VCaP (cell line): ENCODE measurements at regions not wholly inside any gene's neighbourhood (a gene's known extent, or its start where the extent isn't known, plus 50 kb on each side); places are given as distances from the start of the nearest gene placed in this dataset.

Experiments used
- H3K27ac ChIP-seq: fragments of 450-650 bp; 2 replicates; pipeline ENCODE4 v1.5.1; 2017
- TF ChIP-seq, protein P1 (sequence below): fragments of 450-650 bp; conservative IDR thresholded peaks from 2 replicates; pipeline ENCODE4 v1.5.1; 2017; ENCODE audit warnings: mild to moderate bottlenecking, moderate library complexity

GRCh38 chr7:46446151-46446550 is 525.1 kb upstream of the IGFBP3 start:
- TF ChIP-seq, protein P1, sequence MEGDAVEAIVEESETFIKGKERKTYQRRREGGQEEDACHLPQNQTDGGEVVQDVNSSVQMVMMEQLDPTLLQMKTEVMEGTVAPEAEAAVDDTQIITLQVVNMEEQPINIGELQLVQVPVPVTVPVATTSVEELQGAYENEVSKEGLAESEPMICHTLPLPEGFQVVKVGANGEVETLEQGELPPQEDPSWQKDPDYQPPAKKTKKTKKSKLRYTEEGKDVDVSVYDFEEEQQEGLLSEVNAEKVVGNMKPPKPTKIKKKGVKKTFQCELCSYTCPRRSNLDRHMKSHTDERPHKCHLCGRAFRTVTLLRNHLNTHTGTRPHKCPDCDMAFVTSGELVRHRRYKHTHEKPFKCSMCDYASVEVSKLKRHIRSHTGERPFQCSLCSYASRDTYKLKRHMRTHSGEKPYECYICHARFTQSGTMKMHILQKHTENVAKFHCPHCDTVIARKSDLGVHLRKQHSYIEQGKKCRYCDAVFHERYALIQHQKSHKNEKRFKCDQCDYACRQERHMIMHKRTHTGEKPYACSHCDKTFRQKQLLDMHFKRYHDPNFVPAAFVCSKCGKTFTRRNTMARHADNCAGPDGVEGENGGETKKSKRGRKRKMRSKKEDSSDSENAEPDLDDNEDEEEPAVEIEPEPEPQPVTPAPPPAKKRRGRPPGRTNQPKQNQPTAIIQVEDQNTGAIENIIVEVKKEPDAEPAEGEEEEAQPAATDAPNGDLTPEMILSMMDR = no peak
- H3K27ac ChIP-seq = no peak overlapping the region

DNA sequence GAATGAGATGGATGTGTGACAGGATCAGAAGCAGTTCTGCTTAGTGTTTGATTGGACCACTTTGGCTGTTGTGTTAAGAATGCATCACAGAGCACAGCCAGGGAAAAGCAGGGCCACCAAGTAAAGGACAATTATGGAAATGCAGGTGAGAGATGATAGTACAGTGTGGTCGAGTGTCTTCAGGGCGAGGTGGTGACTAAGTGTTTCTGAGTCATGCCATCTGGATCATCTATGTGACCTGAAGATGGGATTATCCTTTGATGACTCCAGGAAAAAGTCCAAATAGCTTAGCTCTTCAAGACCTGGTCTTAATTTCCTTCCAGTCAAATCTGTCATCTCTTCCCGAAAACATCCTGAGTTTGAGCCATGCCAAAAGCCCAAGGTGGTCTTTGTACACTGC is 523.2 kb upstream of the IGFBP3 start:
- TF ChIP-seq, protein P1 = no peak
- no peak overlapping the region for H3K27ac ChIP-seq

DNA sequence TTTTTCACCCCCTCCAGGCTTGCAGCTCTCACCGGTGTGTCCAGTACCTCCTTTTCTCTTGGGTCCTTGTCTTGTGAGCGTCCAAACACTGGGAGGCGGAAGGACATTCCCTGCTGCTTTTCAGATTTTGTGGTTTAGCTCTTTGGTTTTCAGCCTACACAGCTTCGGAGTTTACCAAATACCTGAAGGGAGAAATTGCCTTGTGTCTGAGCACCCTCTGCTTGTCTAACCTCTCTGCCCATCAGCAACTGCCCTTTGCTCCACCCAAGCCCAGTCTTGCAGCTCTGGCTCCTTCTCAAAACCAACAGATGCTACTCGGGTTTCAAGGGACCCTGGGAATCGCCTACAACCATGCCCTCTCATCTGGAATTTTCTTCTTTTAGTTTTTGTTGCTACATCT is 519.1 kb upstream of the IGFBP3 start:
- TF ChIP-seq, protein P1 = no peak

DNA sequence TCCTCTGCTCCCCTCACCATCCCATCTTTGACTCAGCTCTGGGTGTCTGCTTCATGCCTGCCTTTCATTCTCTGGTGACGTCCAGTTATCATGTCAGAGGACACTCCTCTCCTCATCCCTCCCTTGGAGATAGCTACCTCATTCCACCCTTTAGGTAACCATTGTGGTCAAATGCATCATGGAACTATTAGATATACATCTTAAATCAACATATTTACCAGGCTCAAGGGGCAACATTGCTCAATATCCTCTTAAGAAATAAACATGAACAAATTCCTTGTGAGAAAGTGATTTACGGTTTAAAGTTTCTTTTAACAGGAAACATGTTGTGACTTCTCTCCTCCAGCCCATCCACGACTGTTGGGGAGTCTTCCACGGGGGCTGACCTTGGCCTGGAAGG is 511.6 kb upstream of the IGFBP3 start:
- no peak overlapping the region for H3K27ac ChIP-seq
- TF ChIP-seq, protein P1 = no peak

More for the DNA sequence above, 519.1 kb upstream of the IGFBP3 start:
- H3K27ac ChIP-seq = no peak overlapping the region

- TF ChIP-seq, protein P1 = no peak
Observed at GRCh38 chr7:46428295-46428694, 507.2 kb upstream of the IGFBP3 start.

DNA sequence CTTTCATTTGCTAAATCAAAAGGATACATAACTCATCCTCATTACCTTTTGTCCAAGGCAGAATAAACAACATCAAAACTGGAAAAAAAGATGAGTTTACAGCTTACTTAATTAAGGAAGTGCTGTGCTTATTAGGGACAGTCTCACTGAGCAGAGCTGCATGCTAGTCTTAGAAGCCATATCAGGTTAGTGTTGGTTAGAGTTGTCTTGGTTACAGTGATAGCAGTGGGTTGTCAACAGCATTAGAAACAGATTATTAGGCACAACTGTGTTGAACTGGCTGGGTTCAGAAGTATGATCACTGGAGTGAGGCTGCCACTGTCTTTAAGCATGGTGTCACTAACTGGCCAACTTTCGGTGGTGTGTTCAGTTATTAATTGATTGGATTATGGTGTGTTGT is 503.9 kb upstream of the IGFBP3 start:
- H3K27ac ChIP-seq = no peak overlapping the region
- TF ChIP-seq, protein P1 = no peak

More at GRCh38 chr7:46428295-46428694, 507.2 kb upstream of the IGFBP3 start:
- no peak overlapping the region for H3K27ac ChIP-seq

- TF ChIP-seq, protein P1 = no peak
- no peak overlapping the region for H3K27ac ChIP-seq
Observed at GRCh38 chr7:46421441-46422230, 500.6 kb upstream of the IGFBP3 start.
